ENCODE measurements at regions not wholly inside any gene's neighbourhood (a gene's known extent, or its start where the extent isn't known, plus 50 kb on each side); places are given as distances from the start of the nearest gene placed in this dataset.

- TF ChIP-seq JUN (IDR thresholded peaks at IDR 0.05) (no peak), ESRRA (IDR thresholded peaks at IDR 0.05; ENCODE audit: borderline replicate concordance, low read length) (no peak), POLR2A (IDR thresholded peaks at IDR 0.05; ENCODE audit: low read length) (no peak), HDAC2 (IDR thresholded peaks at IDR 0.05) (no peak), CTCF (IDR thresholded peaks at IDR 0.05) (no peak), MAX (IDR thresholded peaks at IDR 0.05) (no peak), MAFK (IDR thresholded peaks at IDR 0.05; ENCODE audit: partially characterized antibody) (no peak), RCOR1 (IDR thresholded peaks at IDR 0.05; ENCODE audit: low read depth, low read length) (no peak)
Measured at GRCh38 chr2:156170929-156171328, 161.6 kb downstream of the NR4A2 start.

Measured in A549 (cell line).